HK-2 (cell line): ENCODE measurements at regions not wholly inside any gene's neighbourhood (a gene's known extent, or its start where the extent isn't known, plus 50 kb on each side); places are given as distances from the start of the nearest gene placed in this dataset.

ENCODE experiments used
- DNase-seq: peaks from one replicate; pipeline ENCODE4 v3.0.0-alpha.2; 2018; ENCODE audit not compliant: unreplicated experiment

GRCh38 chr14:86525673-86526072 lies 995.7 kb downstream of the FLRT2 start:
- DNase-seq, result no peak

GRCh38 chr14:86521843-86522242 lies 991.9 kb downstream of the FLRT2 start:
- no peak for DNase-seq

- no peak for DNase-seq
Measured at GRCh38 chr14:86521031-86521730, 991.2 kb downstream of the FLRT2 start.

DNA sequence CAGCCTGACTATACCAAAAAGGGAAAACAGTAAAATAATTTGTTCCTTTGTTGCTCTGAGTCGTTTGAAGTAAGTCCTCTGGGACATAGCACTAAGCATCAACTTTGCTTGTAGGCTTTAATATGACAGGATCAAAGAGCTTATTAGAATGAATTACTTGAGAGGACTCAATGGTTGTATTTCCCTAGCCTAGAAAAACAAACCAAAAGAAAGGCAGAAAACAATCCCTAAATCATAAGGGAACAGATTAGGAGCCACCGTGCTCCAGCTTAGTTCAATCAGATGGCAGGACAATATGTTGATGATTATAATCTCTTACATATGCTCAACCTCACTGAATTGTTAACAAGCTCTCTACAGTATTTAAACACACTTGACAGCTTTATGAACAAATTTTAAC lies 988.4 kb downstream of the FLRT2 start:
- DNase-seq, result no peak

- DNase-seq, result no peak
Measured at GRCh38 chr14:86515195-86515594, 985.3 kb downstream of the FLRT2 start.

GRCh38 chr14:86513564-86513963 lies 983.6 kb downstream of the FLRT2 start:
- DNase-seq, result no peak

DNA sequence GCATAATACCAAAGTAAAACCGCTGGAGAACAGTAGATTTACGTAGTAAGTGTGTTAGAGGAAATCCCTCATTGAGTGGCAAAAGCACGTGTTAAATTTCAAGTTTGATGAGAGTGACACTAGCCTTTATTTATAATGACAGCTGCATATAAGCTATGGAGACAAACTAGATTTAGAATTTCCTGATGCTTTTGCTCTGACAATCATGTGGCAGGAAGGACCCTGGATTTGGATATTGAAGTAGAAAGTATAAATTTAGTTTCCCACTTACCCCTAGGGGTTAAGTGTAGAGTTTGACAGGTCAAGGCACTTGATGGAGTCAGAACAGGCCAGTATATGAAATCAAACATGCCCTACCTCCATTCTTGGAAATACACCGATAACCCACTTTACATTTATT lies 983.1 kb downstream of the FLRT2 start:
- no peak for DNase-seq

DNA sequence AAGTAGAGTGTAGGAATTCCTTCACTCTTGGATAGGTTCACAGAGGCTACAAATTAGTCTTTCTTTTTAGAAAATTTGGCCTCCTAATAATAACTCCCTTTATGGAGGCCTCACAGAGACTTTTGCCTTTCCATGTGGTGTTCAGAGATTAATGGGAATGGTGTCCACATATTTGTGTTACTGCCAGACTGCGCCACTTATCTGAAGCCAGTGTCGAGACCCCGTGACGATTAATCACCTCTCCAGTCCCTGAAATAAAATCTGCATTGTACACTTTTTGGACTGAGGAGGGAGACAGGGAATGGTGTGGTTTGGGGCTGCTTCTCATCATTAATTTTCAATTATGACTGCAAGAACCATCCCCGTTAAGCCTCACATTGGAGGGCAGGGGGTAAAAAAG lies 980.5 kb downstream of the FLRT2 start:
- no peak for DNase-seq

GRCh38 chr14:86505808-86506207 lies 975.9 kb downstream of the FLRT2 start:
- no peak for DNase-seq

DNA sequence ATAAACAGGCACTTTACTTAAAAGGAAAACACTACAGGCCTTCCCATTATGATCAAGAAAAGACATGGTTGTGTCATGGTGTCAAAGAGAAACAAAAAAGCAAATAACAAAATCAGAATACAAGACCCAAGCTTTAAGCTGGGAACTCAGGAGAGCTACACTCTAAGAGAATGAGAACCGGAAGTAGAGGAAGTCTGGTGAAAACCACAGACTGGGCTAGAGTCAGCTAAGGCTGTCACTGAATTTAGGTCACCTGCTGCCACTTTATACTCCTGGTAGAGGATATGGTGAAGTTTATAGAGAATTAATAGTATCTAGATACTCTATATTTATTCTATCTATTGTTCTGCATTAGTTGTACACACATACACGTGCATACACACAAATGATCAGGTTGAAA lies 971.7 kb downstream of the FLRT2 start:
- DNase-seq, result no peak

DNA sequence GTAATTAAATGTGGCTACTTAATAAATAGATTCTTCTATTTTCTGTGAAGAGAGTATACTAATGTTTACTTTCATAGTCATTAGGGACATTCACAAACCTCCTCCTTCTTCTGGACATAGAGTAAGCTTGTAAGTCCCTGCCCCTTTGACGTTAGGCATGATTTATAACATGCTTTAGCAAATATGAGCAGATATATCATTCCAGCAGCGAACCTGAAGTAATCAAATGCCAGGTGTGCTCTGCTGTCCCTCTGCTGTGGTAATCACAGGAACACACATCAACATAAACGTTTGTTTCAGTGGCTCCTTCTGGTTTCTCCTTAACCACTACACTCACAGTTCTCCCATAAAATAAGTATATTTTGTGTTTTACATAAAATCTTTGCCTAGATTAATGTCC lies 961.8 kb downstream of the FLRT2 start:
- DNase-seq, result no peak

DNA sequence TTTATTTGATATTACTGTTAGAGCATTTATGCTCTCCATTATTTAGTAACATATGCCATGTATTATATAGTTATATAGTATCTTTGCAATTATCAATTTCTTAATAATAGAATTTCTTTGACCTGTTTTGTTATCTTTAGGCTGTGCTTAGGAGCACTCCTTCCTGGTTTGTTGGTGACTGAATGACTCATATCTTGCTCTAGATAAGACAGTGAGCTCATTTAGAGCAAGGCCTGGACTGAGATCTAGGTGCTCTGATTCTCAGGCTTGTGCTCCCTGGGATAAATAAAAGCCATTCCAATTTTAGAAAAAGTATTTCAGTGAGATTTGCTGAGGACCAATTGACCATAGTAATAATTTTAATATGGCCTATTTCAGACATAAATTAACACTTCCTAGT lies 951.2 kb downstream of the FLRT2 start:
- no peak for DNase-seq

DNA sequence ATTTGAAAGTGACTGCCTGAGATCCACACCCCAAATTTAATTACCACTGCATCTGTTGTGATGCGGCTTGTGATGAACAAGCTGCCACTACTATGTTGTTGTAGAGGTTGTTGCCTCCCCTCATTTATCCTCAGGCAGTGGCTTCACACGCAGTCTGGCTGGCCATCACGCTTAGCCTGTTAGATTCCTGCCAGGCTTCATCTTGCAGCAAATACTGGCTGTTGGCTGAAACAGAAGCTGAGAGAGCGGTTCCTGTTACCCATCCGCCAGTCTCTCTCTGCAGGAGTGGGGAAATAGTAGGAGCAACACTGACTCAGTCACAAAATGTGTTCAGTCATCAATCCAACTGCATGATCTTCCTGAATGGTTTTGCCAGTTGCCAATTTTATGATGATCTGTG lies 934.4 kb downstream of the FLRT2 start:
- DNase-seq, result no peak

DNA sequence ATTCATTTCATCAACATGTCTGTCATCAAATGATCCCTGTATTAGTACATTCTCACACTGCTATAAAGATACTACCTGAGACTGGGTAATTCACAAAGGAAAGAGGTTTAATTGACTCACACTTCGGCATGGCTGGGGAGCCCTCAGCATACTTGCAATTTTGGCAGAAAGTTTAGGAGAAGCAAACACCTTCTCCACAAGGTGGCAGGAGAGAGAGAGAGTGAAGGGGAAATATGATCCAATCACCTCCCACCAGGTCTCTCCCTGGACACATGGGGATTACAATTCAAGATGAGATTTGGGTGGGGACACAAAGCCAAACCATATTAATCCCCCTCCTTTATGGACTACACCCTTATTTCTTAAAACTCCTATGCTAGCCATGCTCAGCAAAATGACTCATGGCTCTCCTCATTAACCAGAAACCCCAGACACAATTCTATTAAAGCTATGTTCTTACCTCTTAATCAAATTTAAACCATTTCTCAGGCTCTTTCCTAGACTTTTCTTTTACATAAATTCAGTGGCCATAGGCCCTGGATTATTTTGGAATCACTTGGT lies 932.3 kb downstream of the FLRT2 start:
- peak; percentile 8 for DNase-seq

- no peak for DNase-seq
Measured at GRCh38 chr14:86457481-86458135, 927.7 kb downstream of the FLRT2 start.

GRCh38 chr14:86450085-86450484 lies 920.1 kb downstream of the FLRT2 start:
- DNase-seq, result no peak

DNA sequence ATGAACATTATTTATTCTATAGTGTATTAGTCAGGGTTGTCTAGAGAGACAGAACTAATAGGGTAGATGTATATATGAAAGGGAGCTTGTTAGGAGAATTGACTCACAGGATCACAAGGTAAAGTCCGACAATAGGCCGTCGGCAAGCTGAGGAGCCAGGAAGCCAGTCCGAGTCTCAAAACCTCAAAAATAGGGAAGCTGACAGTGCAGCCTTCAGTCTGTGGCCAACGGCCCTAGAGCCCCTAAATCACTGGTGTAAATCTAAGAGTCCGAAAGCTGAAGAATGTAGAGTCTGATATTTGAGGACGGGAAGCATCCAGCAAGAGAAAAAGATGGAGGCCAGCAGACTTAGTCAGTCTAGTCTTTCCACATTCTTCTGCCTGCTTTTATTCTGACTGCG lies 912.2 kb downstream of the FLRT2 start:
- no peak for DNase-seq

DNA sequence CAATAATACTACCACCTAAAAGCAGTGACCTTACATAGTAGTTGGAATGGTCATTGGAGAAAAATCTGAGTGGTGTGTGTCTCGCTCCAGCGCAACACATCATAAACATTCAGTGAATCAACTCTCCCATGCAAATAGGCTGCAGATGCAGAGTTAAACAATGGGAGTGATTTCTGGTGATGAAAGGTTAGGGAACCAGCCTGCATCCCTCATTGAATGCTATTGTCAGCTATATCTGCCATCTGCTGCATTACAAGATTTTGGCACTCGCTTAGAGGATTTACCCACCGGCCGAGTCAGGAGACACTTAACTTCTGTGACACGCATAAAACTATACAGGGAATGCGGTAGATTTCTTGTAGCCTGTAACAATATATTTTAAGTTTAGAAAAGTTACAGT lies 900.9 kb downstream of the FLRT2 start:
- no peak for DNase-seq

DNA sequence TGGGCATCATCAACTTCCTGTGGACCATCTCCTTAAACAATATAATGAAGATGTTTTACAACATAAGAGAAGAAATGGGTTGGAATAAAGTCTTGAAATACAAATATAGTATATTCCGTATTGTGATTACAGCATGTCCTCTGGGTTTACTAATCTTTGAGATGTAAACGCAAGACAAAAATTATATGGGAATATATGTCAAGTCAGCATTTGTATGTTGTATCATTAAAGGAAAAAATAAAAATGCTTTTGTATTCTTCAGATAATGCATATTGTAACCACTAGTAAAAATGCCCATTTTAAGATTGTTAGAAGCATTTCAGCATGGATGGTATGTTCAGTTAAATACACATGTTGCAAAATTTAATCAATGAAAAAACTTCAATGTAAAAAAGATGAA lies 893.3 kb downstream of the FLRT2 start:
- DNase-seq, result no peak

GRCh38 chr14:86420131-86420530 lies 890.2 kb downstream of the FLRT2 start:
- no peak for DNase-seq

DNA sequence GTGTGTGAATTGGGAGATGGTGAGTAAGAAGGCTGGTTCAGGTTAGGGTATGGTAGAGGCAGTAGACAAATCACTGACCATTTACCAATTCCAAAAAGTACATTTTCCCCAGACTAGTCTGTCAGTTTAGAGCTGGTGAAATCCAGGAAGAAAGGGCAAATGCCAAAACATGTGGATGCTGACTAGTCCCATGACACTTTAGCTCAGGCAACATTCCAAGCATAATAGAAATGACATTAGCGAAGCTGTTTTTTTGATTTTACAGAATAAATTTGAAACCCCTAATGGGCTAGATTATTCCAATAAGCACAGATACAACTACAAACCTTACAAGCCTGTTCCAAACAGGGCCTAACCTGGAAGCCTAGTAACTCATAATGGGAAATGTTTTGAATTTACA lies 884.2 kb downstream of the FLRT2 start:
- no peak for DNase-seq

- DNase-seq, result no peak
Measured at GRCh38 chr14:86404989-86405649, 875.2 kb downstream of the FLRT2 start.

- no peak for DNase-seq
Measured at GRCh38 chr14:86404425-86404824, 874.5 kb downstream of the FLRT2 start.
